HTR-8/SVneo (cell line): ENCODE measurements at regions not wholly inside any gene's neighbourhood (a gene's known extent, or its start where the extent isn't known, plus 50 kb on each side); places are given as distances from the start of the nearest gene placed in this dataset.
A peak's percentile ranks its signal among the peaks of the same experiment; 100 is the strongest.

Experiments
- DNase-seq: peaks from one replicate; pipeline ENCODE4 v3.0.0; 2011; ENCODE audit warnings: low spot score, mixed read lengths; ENCODE audit not compliant: insufficient read length
- FAIRE-seq: peaks from 2 replicates; lab custom pipeline; 2011; peaks lifted over from hg19 to GRCh38; lab: Jason Lieb, UNC

DNA sequence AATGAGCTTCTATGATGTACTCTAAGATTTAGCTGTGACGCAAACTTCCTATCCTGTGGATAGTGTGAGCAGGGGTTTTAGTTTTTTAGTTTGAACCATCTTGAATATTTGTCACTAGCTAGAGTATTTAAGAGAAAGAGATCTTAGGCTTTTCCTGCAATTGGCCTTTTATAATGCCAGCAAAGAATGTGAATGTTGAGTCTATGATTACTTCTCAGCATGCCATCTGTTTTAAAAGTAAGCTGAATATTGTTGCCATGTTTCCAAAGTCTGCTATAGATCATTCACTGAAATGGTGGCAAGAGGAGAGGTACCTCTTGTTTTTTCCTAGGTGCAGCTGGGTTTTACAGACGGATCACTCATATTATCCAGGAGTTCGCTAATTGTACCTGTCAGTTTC, 1783.6 kb upstream of the FLRT2 start:
- no peak for DNase-seq
- no peak for FAIRE-seq

- FAIRE-seq (no peak), DNase-seq (no peak)
These were observed 1772.0 kb upstream of the FLRT2 start for GRCh38 chr14:83757916-83758315.

- FAIRE-seq (no peak), DNase-seq (no peak)
These were observed 1765.0 kb upstream of the FLRT2 start for GRCh38 chr14:83764656-83765599.

DNA sequence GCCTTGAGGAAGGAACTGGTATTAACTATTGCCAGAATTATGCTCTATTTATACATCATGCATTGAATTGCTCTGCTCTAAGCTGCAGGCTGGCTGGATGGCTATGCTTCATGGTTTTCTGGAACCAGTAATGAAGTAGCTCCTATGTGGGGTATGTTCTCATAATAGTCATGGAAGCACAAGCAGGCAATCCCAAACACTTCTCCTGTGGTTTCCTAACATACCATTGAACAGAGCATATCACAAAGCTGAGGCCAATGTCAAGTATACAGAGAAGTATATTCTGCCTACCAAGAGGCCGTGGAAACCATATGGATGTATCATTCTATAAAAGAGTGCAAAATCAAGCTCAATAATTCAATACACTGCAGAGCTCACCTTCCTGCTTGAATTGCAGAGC, 1752.4 kb upstream of the FLRT2 start:
- peak; percentile 13 for FAIRE-seq

DNA sequence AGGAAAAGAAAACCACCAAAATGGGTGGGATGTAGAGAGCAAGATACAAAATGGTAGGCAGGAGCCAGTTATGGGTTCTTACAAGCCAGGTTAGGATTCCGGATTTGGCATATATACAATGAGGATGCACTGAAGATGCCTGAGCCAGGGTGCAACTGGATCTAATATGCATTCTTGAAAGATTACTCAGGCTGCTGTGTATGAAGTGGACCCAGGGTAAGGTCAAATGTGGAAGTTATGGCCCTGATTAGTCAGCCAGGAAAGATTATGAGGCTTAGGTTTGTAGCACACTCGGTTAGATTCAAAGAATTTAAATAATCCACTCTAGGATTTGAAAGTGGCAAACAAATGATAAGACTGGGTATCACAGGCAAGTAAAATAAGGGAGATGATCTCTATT, 1750.7 kb upstream of the FLRT2 start:
- peak; percentile 23 for FAIRE-seq
- peak; percentile 59 for DNase-seq

More for the DNA sequence above, 1752.4 kb upstream of the FLRT2 start:
- DNase-seq, result no peak

GRCh38 chr14:83780321-83780720, 1749.6 kb upstream of the FLRT2 start:
- FAIRE-seq (no peak), DNase-seq (no peak)

DNA sequence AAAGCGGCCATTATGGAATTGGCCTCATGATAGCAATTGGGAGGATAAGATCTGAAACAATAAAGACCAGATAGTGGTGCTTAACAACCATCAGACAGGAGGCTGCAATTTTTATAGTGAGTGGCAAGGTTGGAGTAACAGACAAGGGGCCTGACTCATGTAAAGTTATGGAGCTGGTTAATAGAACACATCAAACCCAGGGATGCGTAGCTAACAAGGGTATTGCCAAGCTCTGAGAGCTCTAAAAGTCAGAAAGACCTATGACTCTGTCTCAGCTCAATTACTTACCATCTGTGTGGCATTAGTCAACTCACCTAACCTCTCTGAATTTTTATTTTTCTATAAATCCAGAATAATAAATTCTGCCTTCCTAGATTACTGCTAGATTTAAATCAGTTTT, 1731.5 kb upstream of the FLRT2 start:
- FAIRE-seq, result no peak
- no peak for DNase-seq

DNA sequence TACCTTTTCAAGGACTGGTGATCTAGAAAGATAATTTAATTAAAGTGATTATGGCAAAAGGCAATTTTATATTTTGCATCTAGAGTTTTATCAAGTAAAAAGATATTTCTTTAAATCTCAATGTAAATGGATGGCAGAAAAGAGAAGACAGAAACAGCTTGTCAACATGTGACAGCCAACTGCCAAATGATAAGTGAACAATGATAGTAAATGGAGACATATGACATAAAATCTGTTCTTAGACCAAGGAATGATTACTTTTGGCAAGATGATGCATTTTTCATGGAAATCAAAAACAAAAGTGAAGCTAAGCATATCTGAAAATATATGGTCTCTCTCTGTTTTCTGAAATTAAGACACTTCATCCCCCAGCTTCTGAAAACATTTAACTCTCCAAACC, 1730.7 kb upstream of the FLRT2 start:
- no peak for FAIRE-seq
- DNase-seq, result no peak

DNA sequence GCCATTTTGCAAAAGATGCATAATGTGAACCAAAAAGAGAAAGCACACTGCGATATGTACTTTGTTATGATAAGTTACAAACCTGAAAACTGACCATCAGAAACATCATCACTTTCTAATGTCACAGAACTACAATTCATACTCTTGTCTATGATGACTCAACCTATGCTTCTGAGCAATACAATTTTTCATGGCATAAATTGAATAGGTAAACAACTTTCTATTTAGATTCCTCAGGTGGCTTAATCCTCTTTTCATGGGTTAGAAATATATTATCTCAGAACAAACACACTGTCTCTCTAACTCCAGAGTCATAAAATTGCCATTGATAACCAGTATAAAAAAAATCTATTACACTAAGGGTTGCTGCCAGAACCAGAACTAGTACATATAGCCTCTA, 1715.0 kb upstream of the FLRT2 start:
- DNase-seq, result no peak
- FAIRE-seq, result no peak

GRCh38 chr14:83816761-83817160, 1713.2 kb upstream of the FLRT2 start:
- DNase-seq (peak; percentile 28), FAIRE-seq (peak; percentile 82)

DNA sequence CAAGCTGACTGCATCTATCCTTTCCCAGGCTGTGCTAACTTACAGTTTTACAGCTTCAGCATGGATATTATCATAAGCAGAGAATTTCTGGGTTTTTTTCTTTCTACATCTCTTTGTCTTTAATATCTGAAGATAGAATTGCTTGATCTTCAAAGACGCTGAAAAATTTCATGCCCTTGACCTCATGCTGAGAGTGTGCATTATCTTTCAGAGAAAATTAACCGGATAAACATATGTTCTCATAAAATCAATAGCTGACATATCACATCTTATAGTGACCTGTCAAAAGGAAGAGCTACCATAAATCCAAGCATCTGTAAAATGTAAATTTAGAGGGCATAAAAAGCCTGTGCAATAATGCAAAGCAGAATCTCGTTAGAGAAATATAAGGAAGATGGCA, 1704.1 kb upstream of the FLRT2 start:
- FAIRE-seq (no peak), DNase-seq (no peak)

GRCh38 chr14:83826838-83827237, 1703.1 kb upstream of the FLRT2 start:
- no peak for FAIRE-seq
- no peak for DNase-seq

GRCh38 chr14:83827383-83827782, 1702.6 kb upstream of the FLRT2 start:
- DNase-seq, result no peak
- no peak for FAIRE-seq

DNA sequence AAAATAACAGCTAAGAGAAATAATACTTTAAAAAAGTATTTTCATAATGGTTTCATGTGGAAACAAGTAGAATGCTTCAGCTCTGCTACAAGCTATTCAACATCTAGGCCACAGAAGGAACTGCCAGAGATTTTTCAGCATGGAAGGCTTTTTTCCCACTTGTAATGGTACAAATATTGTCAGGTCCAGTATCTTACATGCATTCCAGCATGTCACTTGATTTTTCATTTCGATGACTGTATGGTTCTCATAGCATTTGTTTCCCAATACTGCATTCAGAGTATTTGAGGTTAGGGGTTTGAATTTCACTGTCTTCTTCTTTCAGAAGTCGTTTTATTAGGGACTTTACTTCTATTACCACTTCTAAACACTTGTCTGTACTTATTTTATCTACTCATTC, 1701.5 kb upstream of the FLRT2 start:
- DNase-seq, result no peak
- FAIRE-seq, result no peak

- DNase-seq (no peak), FAIRE-seq (no peak)
These were observed 1699.6 kb upstream of the FLRT2 start for GRCh38 chr14:83830316-83830715.

DNA sequence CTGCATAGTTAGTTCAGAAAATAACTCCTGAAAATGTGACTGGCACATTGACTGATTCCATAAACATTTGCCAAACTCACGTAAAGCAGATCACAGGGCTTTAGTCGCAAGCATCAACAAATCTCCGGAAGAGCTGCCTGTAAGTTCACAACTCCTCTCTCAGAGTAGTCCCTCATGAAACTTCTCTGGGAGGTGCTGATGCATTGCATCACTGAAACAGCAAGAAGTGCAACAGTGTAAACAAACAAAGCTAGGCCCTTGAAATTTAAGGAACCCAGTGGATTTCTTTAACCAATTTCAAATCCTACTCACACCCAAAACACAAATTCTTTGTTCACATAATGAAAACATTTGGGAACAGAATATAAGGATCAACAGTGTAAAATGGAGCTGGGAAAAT, 1691.7 kb upstream of the FLRT2 start:
- FAIRE-seq (no peak), DNase-seq (no peak)

- DNase-seq (no peak), FAIRE-seq (no peak)
These were observed 1687.4 kb upstream of the FLRT2 start for GRCh38 chr14:83842547-83842946.

- FAIRE-seq, result no peak
- no peak for DNase-seq
These were observed 1682.8 kb upstream of the FLRT2 start for GRCh38 chr14:83847102-83847501.

DNA sequence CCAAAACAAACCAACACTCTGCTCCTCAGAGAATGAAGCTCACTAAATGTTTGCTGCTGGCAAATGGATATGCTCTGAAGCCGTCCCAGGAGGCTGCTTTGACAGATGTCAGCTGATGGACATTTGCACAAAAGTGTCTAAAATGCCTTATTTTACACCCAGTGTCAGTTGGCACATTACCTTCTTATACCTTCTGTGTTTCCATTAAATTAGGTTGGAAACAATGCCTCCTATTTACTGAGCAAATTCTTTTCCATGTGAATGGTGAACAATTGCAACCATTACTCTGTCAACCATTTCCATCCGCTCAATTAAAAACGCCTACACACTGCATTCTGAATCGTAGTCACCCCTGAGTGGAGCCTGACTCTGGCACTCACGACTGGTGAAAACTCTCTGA, 1679.9 kb upstream of the FLRT2 start:
- no peak for DNase-seq
- FAIRE-seq, result no peak

DNA sequence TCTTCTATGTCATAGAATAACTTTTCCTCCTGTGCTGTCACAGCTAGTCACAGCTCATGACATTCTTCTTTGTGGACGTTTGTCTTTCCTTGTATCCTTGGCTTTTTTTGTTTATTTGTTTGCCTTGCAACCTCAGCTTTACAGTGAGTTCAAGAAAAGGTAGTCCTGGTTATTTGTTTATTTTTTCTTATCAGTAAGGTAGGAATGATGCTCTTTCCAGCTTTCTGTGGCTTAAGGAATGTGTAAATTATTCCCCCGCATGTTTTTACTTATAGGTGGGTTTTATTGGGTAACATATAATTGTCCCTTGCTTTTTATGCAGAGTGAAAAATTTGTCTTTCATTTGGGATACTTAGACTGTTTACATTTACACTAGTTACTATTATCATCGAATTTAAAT, 1673.6 kb upstream of the FLRT2 start:
- DNase-seq, result no peak

DNA sequence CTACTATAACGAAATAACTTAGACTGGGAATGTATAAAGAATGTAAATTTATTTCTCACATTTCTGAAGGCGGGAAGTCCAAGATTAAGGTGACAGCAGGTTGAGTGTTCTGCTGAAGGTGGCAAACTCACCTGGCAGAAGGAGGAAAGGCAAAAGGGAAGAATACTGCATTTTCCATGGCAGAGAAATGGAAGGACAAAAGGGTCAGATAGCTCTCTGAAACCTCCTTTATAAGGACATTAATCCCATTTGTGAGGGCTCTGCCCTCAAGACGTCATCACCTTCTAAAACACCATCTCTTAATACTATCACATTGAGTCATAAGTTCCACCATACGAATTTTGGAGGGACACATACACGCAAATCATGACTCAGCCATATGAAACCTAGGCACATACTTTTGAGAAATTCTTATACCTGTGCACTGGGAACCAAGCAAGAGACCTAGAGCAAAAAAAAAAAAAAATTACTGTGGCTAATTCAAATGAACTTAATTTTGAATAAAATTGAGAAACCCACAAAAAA, 1669.3 kb upstream of the FLRT2 start:
- DNase-seq (no peak), FAIRE-seq (no peak)

More for the DNA sequence above, 1673.6 kb upstream of the FLRT2 start:
- no peak for FAIRE-seq
